ES-I3 (cell line): ENCODE measurements at regions not wholly inside any gene's neighbourhood (a gene's known extent, or its start where the extent isn't known, plus 50 kb on each side); places are given as distances from the start of the nearest gene placed in this dataset.

ENCODE experiments used
- H3K36me3 ChIP-seq: 2 replicates; pipeline ENCODE4 v1.6.1; 2013; ENCODE audit warnings: mild to moderate bottlenecking, low read length, control low read depth, moderate library complexity; ENCODE audit not compliant: insufficient read depth
- H3K4me1 ChIP-seq: 2 replicates; pipeline ENCODE4 v1.6.1; 2013; ENCODE audit warnings: mild to moderate bottlenecking, control low read depth, low read length; ENCODE audit not compliant: insufficient read depth
- H3K9ac ChIP-seq: 2 replicates; pipeline ENCODE4 v1.6.1; 2013; ENCODE audit warnings: low read depth, mild to moderate bottlenecking, low read length, moderate library complexity
- H3K9me3 ChIP-seq: 2 replicates; pipeline ENCODE4 v1.6.1; 2013; ENCODE audit warnings: mild to moderate bottlenecking, low read length, moderate library complexity; ENCODE audit not compliant: control insufficient read depth, insufficient read depth

DNA sequence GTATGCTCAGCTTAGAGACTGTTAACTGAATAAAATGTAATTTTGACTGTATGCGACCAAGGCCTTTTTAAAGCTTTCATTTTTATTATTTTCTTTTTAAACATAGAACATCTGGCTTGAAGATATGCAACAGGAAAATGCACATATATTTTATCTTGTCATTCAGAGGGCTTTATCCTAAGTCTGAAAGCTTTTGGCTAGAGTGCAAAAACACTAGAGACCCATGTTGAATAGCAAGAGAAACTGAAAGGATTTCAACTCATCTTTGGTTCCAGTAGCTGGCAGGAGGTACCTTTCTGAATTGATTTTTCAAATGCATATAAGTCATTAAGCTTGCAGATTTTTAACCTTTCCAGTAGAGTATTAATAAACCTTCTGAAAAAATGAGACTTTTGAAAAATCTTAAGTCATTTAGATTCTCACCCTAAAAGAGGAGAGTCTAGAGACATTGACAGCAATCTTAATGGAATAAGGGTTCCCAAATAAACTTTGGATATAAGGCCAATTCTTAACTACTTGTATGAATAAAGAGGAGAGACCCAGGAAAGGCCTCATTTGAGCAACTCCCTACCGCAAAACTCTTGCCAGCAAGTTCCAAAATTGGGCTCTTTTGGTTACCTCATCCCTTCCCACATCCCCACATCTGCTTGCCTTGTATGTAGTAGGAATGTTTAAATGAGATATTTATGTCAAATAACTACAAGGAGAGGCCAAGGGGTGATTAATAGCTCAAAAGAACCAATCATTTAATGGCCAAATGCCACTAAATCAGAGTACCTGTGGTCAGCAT lies 454.4 kb downstream of the HTR7 start:
- peaks cover 3% of the 10 kb centered on the region; the same call in 1 of the 2 replicates for H3K4me1 ChIP-seq
- H3K36me3 ChIP-seq = no peaks in the 10 kb centered on the region
- H3K9me3 ChIP-seq = no peaks in the 10 kb centered on the region
- H3K9ac ChIP-seq = no peak overlapping the region

DNA sequence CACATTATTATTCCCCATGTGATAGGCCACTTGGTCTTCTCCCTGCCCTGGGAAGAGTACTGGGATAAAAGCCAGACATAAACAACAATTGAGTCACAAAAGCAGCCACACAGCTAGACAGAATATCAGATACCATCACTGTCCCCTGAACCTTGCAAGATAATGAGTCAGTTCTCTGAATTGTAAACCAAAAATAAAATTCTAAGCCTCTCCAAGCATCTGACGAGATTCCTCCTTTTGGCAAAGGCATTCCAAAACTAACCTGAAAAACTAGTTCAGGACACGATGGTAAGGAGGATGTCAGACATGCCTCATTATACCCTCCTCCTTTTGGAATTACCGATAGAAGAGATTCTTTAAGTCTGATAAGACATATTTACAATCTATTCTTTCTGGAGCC lies 450.7 kb downstream of the HTR7 start:
- Histone ChIP-seq H3K4me1 (peaks cover 3% of the 10 kb centered on the region; the same call in 1 of the 2 replicates), H3K36me3 (no peaks in the 10 kb centered on the region), H3K9ac (no peak overlapping the region), H3K9me3 (no peaks in the 10 kb centered on the region)

DNA sequence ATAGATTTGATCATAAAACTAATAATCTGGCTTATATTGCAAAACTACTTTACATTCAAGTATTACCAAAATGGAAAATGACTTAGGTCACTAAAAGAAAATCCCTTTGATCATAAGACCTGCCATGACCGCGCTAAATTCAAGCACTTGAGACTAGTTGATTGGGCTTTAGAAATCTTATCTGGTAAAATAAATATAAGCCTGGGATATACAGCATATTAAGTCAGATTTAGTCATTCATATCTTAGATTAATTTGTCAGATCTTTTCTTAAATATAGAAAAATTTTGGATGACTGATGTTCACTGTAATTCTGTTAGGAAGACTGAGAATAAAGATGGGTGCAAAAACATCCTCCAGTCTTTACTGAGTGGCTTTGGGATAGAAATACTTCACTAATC lies 450.0 kb downstream of the HTR7 start:
- Histone ChIP-seq H3K9ac (no peak overlapping the region), H3K9me3 (no peaks in the 10 kb centered on the region), H3K4me1 (no peaks in the 10 kb centered on the region; the same call in 1 of the 2 replicates), H3K36me3 (no peaks in the 10 kb centered on the region)

DNA sequence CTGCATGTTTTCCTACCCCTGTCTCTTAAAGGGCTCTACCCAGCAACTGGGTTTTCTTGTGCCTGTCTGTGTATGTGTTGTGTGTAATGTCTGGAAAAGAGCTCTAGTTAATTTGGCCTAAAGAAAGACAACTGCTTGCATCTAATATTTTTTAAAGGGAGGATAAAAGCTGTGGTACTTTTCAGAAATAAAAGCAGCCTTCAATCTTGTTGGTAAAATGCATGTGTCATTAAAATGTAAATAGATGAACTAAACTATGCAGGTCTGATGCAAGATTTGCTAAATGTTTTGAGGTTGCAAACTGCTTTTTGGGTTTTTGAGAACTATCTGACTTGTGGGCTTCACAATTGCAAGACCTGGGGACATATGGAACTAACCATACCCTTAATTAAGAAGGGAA lies 445.3 kb downstream of the HTR7 start:
- H3K9me3 ChIP-seq = no peaks in the 10 kb centered on the region
- H3K4me1 ChIP-seq = peaks cover 7% of the 10 kb centered on the region
- H3K36me3 ChIP-seq = no peaks in the 10 kb centered on the region
- H3K9ac ChIP-seq = no peak overlapping the region

DNA sequence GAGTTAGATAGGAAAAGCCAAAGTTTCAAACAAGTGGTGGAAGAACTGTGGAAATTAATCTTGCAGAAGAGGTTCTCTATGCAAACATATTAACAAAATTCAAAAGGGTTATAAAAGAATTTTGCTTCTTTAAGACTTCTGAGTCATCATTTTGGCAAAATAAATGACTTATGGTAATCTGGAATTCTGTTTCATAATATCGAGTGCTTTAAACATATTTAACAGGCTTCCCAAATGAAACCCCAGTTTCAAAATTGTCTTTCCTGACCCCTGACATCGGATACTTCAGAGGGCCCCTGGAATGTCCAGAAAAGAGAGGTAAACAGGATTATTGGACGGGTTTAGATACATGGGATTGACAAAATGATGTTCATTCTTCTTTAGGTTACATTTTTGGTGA lies 444.6 kb downstream of the HTR7 start:
- H3K9me3 ChIP-seq = no peaks in the 10 kb centered on the region
- H3K36me3 ChIP-seq = no peaks in the 10 kb centered on the region
- H3K9ac ChIP-seq = no peak overlapping the region
- H3K4me1 ChIP-seq = peaks cover 7% of the 10 kb centered on the region

DNA sequence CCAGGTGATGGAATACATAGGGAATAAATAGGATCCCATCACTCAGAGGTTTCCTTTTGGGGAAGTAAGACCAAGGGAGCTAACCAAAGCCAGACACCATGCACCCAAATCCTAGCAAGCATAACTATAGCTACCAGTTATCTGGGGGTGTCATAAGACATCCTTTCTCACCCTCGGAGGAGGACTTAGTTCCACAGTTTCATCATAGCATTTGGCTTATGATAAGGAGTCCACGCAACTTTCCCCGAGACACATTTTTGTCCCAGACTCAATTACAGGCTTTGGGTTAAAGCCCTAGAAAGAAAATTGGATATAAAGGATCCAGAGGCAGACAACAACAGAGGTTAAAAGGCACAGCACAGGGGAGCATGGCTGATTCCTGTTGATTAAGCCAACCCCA lies 442.9 kb downstream of the HTR7 start:
- no peaks in the 10 kb centered on the region for H3K36me3 ChIP-seq
- H3K9ac ChIP-seq = no peak overlapping the region
- H3K9me3 ChIP-seq = no peaks in the 10 kb centered on the region
- H3K4me1 ChIP-seq = peaks cover 7% of the 10 kb centered on the region

DNA sequence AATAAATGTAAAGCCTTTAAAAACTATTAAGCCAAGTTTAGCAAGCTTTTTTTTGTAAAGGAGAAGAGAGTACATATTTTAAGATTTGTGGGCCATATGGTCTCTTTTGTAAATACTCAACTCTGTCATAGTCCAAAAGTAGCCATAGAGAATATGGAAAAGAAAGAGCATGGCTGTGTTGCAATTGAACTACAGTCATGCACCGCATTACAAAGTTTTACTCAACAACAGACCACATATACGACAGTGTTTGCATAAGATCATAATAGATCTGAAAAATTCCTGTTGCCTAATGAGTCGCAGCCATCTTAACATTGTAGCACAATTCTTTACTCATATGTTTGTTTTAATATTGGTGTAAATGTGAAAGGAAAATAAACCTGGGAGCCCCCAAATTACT lies 440.8 kb downstream of the HTR7 start:
- Histone ChIP-seq H3K4me1 (peaks cover 7% of the 10 kb centered on the region), H3K9ac (no peak overlapping the region), H3K36me3 (no peaks in the 10 kb centered on the region), H3K9me3 (no peaks in the 10 kb centered on the region)

DNA sequence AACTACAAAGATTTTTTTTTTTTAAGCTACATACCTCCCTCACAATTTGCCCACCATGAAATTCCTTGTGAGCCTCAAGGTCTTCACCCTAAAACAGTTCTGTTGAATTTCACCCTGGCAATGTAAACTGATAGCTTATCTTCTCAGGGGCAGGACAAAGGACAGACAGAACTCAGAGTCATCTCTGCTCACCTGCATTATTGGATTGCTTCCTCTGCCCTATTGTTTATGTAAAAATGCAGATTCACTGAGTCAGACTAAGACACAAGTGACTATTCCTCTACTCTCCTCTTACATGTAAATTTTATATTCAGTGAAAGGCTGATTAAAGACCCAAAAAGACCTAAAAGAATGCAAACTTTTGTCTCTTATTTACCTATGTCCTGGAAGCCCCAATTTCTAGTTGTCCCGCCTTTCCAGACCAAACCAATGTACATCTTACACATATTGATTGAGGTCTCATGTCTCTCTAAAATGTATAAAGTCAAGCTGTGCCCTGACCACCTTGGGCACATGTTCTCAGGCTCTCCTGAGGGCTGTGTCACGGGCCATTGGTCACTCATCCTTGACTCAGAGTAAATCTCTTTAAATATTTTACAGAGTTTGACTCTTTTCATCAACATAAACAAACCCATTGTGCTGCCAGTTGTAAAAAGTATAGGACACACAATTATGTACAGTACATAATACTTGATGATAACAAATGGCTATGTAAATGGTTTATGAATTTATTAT lies 440.2 kb downstream of the HTR7 start:
- Histone ChIP-seq H3K9ac (no peak overlapping the region), H3K4me1 (peaks cover 7% of the 10 kb centered on the region), H3K36me3 (no peaks in the 10 kb centered on the region), H3K9me3 (no peaks in the 10 kb centered on the region)

DNA sequence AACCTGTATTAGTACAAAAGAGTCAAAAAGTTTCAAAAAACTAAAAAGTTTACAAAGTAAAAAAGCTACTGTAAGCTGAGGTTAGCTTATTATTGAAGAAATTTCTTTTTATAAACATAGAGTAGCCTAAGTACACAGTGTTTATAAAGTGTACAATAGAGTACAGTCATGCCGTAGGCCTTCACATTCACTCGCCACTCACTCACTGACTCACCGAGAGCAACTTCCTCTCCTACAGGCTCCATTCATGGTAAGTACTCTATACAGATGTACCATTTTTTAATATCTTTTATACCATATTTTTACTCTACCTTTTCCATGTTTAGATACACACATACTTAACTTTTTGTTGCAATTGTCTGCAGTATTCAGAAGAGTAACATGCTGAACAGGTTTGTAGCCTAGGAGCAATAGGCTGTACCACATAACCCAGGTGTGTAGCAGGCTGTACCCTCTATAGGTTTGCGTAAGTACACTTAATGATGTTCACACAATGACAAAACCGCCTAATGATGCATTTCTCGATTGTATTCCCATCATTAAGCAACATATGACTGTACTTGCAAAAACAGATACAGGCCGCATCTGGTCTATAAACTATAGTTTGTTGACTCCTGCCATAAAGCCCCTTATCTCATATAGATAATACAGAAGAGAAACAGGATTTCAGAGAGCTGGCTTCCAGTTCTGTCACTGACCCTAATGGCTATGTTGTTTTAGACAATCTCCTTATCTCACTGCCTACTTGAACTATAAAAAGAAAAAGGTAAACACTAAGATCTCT lies 438.8 kb downstream of the HTR7 start:
- Histone ChIP-seq H3K9me3 (no peaks in the 10 kb centered on the region), H3K9ac (no peak overlapping the region), H3K36me3 (no peaks in the 10 kb centered on the region), H3K4me1 (peaks cover 7% of the 10 kb centered on the region)

DNA sequence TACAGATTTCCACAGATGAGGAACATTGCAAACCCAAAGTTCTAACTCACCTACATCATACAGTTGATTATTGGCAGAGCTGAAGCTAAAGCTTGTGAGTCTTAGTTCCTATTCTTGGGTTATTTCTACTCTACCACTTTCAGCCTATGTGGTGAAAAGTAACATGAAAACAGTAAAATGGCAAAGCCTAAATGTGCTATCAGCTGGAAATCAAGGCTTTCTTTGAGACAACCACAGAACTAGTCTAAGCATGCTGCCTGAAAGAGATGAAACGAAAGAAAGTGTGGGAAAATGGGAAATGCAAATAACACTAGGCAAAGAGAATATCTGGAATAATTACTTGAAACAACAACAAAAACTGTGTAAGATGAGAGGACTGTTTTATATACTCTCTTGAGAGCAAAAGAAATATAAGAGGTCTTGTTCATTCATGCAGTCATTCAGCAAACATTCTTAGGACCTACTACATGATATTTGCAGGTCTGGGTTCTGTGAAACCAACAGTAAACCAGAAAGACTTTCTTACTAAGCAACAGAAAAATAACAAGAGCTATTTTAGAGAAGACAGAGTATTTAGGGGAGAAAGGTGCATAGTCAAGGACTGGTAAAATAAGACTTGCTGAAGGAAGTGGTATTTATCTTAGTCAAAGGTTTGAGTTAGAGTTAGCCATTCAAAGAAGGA lies 437.1 kb downstream of the HTR7 start:
- H3K4me1 ChIP-seq = peaks cover 7% of the 10 kb centered on the region
- no peak overlapping the region for H3K9ac ChIP-seq
- no peaks in the 10 kb centered on the region for H3K9me3 ChIP-seq
- no peaks in the 10 kb centered on the region for H3K36me3 ChIP-seq

DNA sequence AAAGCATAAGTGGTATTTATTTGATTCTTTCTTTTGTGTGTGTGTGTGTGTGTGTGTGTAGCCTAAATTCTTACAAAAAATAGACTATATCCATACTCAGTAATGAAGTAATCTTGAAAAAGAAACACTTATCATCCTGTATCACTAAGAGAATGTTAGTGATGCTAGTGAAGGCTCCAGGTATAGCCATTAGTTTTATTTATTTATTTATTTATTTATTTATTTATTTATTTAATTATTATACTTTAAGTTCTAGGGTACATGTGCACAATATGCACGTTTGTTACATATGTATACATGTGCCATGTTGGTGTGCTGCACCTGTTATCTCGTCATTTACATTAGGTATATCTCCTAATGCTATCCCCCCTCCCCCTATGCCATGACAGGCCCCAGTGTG lies 436.0 kb downstream of the HTR7 start:
- Histone ChIP-seq H3K4me1 (peaks cover 7% of the 10 kb centered on the region), H3K9me3 (no peaks in the 10 kb centered on the region), H3K9ac (no peak overlapping the region)

DNA sequence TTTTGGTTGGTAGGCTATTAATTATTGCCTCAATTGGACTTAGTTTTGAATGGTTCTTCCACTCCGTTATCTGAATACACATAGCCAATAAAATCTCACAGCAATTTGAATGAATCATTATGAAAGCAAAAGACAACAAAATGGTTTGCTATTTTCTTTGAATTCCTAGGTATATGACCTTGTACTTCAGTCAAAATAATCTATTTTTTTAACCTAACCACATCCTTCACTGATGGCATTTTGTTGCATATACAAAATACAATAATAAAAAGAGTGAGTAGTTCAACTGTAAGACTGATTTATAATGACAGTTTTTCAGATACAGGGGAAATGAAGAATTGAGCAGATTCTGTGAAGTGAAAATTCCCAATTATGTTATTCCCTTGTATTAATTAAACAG lies 433.1 kb downstream of the HTR7 start:
- Histone ChIP-seq H3K36me3 (no peaks in the 10 kb centered on the region), H3K9ac (no peak overlapping the region), H3K9me3 (no peaks in the 10 kb centered on the region), H3K4me1 (no peaks in the 10 kb centered on the region)

More for the DNA sequence above, 436.0 kb downstream of the HTR7 start:
- no peaks in the 10 kb centered on the region for H3K36me3 ChIP-seq

DNA sequence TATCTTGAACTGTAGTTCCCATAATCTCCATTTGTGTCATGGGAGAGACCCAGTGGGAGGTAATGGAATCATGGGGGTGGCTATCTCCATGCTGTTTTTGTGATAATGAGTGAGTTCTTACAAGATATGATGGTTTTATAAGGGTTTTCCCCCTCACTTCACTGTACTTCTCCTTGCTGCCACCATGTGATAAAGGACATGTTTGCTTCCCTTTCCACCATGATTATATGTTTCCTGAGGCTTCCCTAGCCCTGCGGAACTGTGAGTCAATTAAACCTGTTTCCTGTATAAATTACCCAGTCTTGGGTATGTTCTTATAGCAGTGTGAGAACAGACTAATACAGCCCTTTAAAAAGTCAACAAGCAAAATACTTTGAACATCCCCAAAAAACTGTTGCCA lies 427.7 kb downstream of the HTR7 start:
- Histone ChIP-seq H3K4me1 (no peaks in the 10 kb centered on the region), H3K9me3 (no peaks in the 10 kb centered on the region), H3K9ac (no peak overlapping the region), H3K36me3 (no peaks in the 10 kb centered on the region)

DNA sequence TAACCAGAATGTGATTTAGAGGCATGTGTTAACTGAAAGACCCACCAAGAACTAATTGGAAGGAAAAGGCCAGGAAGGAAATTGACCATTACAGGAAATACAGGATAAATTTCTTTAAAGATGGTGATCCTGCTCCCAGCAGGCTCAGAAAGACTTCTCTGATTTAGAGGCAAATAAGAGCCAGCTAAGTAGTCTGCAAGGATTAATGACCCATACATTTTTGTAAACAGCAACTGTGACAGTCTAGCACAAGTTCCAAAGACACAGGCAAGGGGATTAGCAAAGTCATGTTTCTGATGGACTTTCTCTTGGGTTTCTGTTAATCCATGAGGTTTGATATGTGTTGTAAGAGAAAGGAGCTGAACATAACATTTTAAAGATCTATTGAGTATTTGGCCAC lies 425.0 kb downstream of the HTR7 start:
- Histone ChIP-seq H3K4me1 (no peaks in the 10 kb centered on the region), H3K9me3 (no peaks in the 10 kb centered on the region), H3K36me3 (no peaks in the 10 kb centered on the region), H3K9ac (no peak overlapping the region)
